G401 (cell line): ENCODE measurements at regions not wholly inside any gene's neighbourhood (a gene's known extent, or its start where the extent isn't known, plus 50 kb on each side); places are given as distances from the start of the nearest gene placed in this dataset.
A peak's percentile ranks its signal among the peaks of the same experiment; 100 is the strongest.

Experiments used
- DNase-seq: peaks from one replicate; pipeline ENCODE4 v3.0.0-alpha.2; 2015; ENCODE audit warnings: low spot score
- in situ Hi-C: cut with HindIII; loops from 2 replicates; pipeline ENCODE4 v1.10.0; 2016; ENCODE audit warnings: low sequenced_read_pairs, mixed read lengths

DNA sequence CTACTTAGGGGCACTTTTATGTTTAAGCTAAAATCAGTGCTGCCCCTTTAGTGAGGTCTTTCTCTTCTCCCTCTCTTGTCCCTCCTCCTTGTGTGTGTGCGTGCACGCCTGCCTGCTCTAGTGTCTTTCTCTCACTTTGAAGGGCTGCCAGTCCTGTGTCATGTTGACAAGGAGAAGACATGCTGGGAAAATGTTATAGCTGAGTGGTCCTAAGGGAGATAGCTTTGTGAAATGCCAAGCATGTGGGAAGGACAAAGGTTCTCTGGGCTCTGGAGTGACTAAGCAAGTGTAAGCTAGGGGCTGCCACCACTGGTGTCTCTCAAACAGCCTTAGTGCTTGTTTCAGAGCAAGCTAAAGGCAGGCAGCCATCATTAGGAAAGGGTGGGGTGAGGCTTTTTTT lies 108.4 kb downstream of the EMP1 start:
- in situ Hi-C loops, result no loop called here

DNA sequence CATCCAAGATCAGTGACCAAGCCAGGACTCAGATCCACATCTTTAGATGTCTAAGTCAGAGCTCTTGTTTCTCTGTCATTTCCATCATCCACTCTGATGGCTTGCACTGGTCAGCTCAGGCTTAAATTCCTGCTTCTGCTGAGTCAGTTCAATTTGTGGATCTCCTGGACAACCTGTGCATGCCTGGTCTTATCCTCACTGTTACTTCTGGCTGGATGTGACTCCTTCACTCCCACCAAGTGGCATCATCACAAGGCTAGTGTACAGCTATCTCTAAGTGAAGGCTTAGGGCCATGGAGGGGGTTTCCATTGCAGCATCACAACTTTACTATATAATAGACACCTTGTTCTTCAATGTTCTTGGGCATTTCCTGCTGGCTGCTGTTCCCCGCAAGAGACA lies 102.9 kb downstream of the EMP1 start:
- in situ Hi-C loops, result no loop called here

More for the DNA sequence above, 108.4 kb downstream of the EMP1 start:
- no peak for DNase-seq

DNA sequence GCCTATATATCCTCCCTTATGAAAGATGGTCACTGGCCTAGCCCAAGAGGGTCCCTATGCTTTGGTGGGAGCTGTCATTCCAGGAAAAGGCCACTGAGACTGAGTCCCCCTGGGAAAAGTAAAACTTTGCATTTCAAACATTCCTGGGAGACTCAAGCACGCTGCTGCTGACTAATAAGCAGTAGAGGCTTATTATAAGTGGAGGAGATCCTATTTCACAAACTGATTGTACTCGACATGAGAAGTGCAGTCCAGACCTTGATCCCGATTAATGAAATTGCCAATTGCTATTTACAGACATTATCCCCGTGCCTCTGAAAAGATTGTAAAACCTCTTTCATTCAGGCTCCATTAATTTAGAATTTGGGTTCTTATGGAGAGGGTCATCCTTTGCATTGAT lies 96.6 kb downstream of the EMP1 start:
- DNase-seq, result no peak
- in situ Hi-C loops, result no loop called here

More for the DNA sequence above, 102.9 kb downstream of the EMP1 start:
- no peak for DNase-seq

DNA sequence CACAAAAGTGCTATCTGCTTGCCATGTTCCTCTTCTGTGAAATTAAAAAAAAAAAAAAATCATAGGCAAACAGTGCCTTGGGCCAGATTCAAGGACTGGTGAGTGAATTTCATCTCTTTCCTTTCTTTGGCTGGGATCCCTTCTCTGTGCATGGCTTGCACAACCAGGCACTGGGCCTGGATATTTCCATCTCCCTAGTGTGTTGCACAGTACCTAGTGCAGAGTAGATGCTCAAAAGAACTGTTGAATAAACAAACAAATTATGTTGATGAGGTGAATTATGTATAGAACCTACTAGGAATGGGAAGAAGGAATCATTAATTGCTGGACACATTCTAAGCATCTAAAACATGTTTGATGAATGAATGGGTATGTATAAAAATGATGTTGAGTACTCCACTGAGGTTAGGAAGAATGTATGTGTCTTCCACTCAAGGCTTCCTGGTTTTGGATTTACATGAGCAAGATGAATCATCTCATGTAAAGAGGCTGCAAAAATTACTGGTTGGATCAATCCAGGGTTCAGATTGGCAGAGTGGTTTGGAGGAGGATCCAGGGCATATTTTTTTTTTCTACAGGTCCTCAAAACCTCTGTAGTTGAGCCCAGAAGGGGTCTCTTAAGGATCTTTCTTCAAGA lies 93.2 kb downstream of the EMP1 start:
- DNase-seq, result no peak
- in situ Hi-C loops, result no loop called here

DNA sequence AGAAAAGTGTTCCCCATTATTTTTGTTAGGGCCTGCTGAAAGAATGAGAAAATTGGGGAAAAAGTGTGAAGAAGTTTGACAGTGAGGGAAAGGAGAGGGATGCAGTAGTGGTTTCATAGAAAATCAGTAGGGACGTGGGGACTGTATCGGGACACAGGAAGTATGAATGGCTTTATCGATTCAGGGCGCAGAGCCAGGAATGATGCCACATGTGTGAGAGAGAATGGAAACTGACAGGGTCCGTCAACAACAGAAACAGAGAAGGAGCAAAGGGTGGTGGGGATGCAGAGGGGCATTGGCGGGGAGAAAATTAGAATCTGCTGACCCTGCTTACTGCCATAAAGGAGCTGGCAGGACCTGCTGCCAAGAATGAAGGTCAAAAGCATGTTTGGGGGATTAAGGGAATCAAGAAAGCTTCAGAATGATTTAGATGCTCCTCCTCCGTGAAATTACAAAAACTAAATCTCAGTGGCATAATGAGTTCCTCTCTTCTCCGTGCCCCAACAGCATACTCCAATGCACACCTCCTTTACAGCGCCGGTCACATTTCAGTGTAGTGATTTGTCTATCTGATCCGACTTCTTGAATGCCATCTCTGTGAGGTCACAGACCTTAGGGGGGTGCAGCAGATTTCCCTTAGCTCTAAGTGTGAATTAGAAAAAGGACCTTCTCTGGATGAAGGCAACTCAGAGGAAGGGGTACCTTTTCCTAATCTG lies 92.6 kb downstream of the EMP1 start:
- in situ Hi-C loops, result no loop called here
- DNase-seq, result no peak

DNA sequence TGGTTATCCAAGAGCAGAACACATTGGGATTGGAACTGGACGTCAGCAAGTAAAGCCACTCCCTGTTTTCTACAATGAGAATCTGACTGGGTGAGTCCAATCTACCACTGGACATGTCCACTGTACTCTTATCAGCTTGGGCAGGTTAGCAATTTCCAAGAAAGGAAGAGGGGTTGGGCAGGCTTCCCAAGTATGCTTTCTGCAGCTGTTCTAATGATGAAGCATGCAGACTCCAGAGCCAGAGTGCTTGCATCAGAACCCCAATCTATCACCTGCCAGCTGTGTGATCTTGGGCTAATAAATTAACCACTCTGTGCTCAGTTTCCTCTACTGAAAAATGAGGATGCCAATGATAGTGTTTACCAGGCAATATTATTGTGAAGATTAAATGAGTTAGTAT lies 92.0 kb downstream of the EMP1 start:
- no peak for DNase-seq
- in situ Hi-C loops, result no loop called here

DNA sequence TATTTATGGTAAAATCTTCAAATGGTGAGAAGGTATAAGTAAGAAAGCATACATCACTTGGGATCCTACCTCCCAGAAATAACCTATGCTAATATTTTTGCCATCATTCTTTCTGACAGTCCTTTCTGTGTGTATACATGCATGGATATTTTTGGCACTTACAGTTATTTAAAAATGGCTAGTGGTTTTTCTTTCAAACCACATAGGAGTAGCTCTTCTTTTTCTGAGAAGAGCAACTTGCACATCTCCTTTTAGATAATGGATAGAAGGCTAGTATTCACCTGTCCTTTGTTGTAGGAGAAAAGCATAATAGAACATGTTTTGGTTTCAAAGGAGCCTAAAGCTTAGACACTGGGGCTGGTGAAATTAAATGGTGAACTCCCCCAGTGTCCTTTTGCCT lies 87.3 kb downstream of the EMP1 start:
- DNase-seq, result no peak
- in situ Hi-C loops, result no loop called here

DNA sequence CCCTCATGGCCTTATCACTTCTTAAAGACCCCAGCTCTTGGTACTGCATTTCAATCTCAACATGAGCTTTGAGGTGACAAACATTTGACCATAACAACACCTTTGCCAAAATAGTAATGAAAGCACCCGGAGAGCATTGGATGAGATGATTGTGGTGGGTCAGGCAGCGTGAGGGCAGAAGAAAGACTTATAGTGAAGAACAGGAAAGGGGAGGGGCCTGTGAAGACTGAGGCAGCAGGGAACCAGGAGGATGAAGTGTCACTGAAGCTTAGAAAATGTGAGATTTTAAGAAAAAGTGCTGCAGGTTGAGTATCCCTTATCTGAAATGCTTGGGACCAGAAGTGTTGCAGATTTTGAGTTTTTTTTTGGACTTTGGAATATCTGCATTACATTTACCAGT lies 86.3 kb downstream of the EMP1 start:
- in situ Hi-C loops, result no loop called here
- no peak for DNase-seq

DNA sequence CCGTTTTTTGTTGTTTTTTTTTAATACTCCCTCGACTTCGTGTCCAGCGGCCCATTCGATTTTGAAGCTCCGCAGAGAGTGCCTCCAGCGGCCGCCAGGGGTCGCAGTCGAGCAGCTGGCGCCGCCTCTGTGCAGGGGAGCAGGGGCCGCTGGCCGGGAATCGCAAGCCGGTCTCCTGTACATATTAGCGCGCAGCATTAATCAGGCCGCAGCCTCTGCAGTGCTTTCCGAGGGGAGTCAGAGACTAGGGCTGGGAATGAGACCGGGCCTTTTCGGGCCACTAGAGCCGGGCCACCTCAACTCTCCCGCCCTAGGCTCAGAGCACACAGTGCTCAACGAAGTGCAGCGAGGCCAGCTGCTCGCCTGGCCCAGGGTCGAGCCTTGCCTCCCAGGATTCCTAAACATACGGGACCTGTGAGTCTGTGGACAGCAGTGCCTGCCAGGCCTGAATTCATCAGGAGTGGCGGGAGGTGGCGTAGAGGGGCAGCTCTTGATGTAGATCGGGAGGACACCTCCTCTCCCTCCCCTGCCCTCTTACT lies 81.8 kb downstream of the EMP1 start:
- in situ Hi-C loops, result no loop called here
- DNase-seq, result peak; percentile 76

DNA sequence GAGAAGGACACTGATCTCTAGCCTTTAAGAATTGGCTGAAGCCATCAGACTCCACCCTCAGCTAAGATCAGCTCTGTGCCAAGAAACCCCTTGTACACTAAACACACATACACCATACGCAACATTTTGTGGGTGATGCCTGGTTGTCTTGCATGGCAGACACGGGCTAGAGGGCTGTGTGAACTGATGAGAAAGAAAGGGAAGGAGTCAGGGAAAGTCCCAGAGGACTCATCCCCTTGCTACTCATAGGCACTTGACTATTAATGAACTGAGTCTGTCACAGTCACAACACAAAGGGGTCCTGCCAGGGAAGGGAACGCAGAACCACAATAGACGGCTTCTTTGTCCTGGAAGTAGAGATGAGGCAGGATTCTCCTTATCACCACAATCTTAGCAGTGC lies 80.8 kb downstream of the EMP1 start:
- in situ Hi-C loops, result no loop called here
- no peak for DNase-seq

DNA sequence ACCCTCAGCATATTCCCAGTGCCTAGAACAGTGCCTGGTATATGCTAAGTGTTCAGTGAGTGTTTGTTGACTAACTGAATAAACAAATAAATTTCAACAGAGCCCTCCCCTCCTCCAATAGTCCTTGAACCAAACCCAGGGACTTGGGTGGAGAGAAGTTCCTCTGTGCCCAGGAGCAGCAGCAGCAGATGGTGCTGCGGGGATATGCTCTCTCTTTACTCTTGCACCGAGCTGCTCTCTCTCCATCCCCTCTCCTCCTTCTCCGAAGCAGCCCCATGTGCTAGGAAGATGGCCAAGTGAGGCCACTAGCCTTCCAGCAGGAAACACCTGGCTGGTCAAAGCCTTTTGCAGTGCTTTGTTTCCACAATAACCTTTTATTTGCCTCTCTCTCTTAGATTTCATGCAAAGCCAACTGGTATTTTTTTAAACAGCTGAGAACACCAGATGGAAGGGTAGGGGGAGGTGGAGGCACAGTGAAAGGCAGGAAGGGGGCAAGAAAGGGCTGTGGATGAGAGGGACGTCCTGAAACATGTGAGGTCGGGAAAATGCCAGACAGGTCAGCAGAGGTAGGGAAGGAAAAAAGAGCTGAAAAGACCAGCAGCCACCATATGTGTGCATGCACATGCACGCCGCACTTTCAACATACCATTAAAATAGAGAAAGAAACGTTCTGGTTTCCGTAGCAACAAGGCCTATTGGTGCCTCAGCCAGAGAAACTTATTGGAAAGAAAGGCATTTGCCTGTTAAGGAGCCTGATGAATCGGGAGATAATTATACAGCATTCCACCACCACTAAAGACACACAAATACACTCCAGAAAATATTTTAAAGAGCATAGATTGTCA lies 78.9 kb downstream of the EMP1 start:
- DNase-seq, result no peak
- in situ Hi-C loops, result no loop called here

DNA sequence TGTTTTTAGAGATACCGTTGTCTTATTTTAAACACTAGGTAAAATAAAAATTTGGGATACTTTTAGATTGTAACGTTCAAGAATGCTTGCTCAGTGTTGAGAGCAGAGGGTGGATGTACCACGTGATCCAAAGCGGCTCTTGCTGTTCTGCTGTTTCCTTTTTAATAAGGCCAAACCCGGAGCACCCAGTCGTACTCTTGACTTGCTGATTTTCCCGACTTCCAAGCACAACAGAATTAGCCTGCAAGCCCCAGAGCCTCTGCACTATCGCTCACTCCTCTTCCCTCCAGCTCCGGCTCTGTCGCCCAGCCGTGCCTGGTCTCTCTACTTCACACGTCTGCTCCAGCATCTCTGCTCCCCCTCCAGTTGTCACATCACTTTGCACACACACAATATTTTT lies 77.3 kb downstream of the EMP1 start:
- DNase-seq, result no peak
- in situ Hi-C loops, result no loop called here

DNA sequence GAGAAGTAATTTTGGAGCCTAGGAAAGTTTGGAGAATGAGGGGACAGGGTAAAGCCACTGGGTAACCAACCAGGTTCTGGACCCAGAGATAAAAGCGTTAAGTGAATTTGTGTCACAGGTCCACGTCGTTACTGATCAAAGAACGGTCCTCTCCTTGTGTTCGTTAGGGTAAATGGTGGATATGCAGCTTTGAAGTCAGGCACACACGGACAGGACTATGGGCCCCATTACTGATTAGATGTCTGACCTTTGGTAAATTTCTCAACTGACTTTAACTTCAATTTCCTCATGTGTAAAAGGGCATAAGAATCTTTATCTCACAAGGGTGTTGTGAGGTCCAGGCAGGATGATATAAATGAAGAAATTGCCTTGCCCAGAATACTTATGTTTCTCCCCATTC lies 76.6 kb downstream of the EMP1 start:
- in situ Hi-C loops, result no loop called here
- DNase-seq, result no peak

DNA sequence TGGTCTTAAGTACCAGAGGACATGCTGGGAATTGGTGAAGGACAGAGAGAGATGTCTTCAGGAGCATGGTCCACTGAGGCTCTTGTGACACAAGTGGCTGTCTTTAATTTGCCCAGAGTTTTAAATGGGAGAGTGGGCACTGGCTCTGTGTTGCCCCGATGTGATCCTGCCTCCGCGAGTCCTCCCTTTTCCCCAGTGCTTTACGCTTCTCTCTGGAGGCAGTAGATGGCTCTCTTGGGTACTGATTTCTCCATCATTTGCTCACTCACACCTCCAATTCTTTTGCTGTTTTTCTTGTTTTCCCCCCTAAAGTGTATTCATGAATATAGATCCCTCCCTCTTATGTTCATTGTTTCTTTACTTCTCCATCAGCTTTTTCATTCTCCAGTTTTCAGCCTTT lies 74.3 kb downstream of the EMP1 start:
- in situ Hi-C loops, result no loop called here
- DNase-seq, result no peak
